Activated CD8-positive, alpha-beta T cell treated with anti-CD3 and anti-CD28 coated beads for 36 hours (primary cell): ENCODE measurements at regions not wholly inside any gene's neighbourhood (a gene's known extent, or its start where the extent isn't known, plus 50 kb on each side); places are given as distances from the start of the nearest gene placed in this dataset.

ENCODE experiments used
- ATAC-seq: fragments of 200-7000 bp; cut with Tn5 transposase; one replicate; pipeline ENCODE4 v1.10.0; 2021; ENCODE audit warnings: mild to moderate bottlenecking, moderate library complexity
- CTCF ChIA-PET: fragments of 350-600 bp; sonication (Branson Sonifier 250); formaldehyde crosslinking; loops from one replicate; lab custom pipeline; 2021; ENCODE audit warnings: antibody characterized with exemption; lab: Charles Lee
- POLR2A ChIA-PET: fragments of 350-600 bp; sonication (Branson Sonifier 250); formaldehyde crosslinking; loops from one replicate; lab custom pipeline; 2021; ENCODE audit warnings: antibody characterized with exemption; lab: Charles Lee
- DNase-seq: peaks from one replicate; pipeline ENCODE4 v3.0.0-alpha.2; 2020
- H3K27ac Mint-ChIP-seq: one replicate; pipeline ENCODE4 v1.8.0; 2021; ENCODE audit warnings: mild to moderate bottlenecking, mixed read lengths
- H3K27me3 Mint-ChIP-seq: one replicate; pipeline ENCODE4 v1.8.0; 2021; ENCODE audit warnings: mixed read lengths
- H3K36me3 Mint-ChIP-seq: one replicate; pipeline ENCODE4 v1.8.0; 2021; ENCODE audit warnings: low read depth, mixed read lengths
- H3K4me1 Mint-ChIP-seq: one replicate; pipeline ENCODE4 v1.8.0; 2021; ENCODE audit warnings: low read depth, mixed read lengths
- H3K4me3 Mint-ChIP-seq: one replicate; pipeline ENCODE4 v1.8.0; 2021; ENCODE audit warnings: mild to moderate bottlenecking, moderate library complexity, mixed read lengths
- H3K9me3 Mint-ChIP-seq: one replicate; pipeline ENCODE4 v1.8.0; 2021; ENCODE audit warnings: mixed read lengths
- CTCF ChIP-seq: fragments of 200-600 bp; IDR thresholded peaks from one replicate; pipeline ENCODE4 v1.8.0; 2022; ENCODE audit warnings: antibody characterized with exemption, mild to moderate bottlenecking
- intact Hi-C: fragments of 100-400 bp; cut with micrococcal nuclease; formaldehyde crosslinking; loops from one replicate; pipeline ENCODE4 v1.10.0; 2022

GRCh38 chr9:16309082-16309468, 561.4 kb downstream of the BNC2 start:
- intact Hi-C loops, result no loop called here
- no peak for DNase-seq
- H3K4me3 Mint-ChIP-seq, result no peak overlapping the region
- no peaks in the 10 kb centered on the region for H3K9me3 Mint-ChIP-seq
- ATAC-seq, result no peak
- no peaks in the 10 kb centered on the region for H3K36me3 Mint-ChIP-seq
- no peaks in the 10 kb centered on the region for H3K4me1 Mint-ChIP-seq
- ChIA-PET POLR2A (no interaction called here), CTCF (no interaction called here)
- H3K27me3 Mint-ChIP-seq, result peaks cover 2% of the 10 kb centered on the region
- H3K27ac Mint-ChIP-seq, result no peak overlapping the region
- no peak for TF ChIP-seq CTCF

- DNase-seq, result no peak
- ChIA-PET CTCF (no interaction called here), POLR2A (interaction anchor here (0.6 kb wide), 1 partner anchor 691 kb away, joined by 3 read pairs; no protein-coding TSS in a partner anchor)
- Mint-ChIP-seq H3K4me3 (no peak overlapping the region), H3K36me3 (no peaks in the 10 kb centered on the region), H3K27me3 (peaks cover 2% of the 10 kb centered on the region), H3K27ac (no peak overlapping the region), H3K9me3 (no peaks in the 10 kb centered on the region), H3K4me1 (no peaks in the 10 kb centered on the region)
- intact Hi-C loops, result no loop called here
- no peak for ATAC-seq
- TF ChIP-seq CTCF, result no peak
Measured at GRCh38 chr9:16309469-16310271, 560.8 kb downstream of the BNC2 start.

- H3K4me1 Mint-ChIP-seq, result no peaks in the 10 kb centered on the region
- ATAC-seq (no peak), DNase-seq (no peak)
Measured at GRCh38 chr9:16310278-16311110, 560.0 kb downstream of the BNC2 start.

GRCh38 chr9:16312116-16312515, 558.4 kb downstream of the BNC2 start:
- H3K9me3 Mint-ChIP-seq, result no peaks in the 10 kb centered on the region
- H3K4me1 Mint-ChIP-seq, result no peaks in the 10 kb centered on the region
- H3K36me3 Mint-ChIP-seq, result no peaks in the 10 kb centered on the region
- no peak overlapping the region for H3K27ac Mint-ChIP-seq
- no peak overlapping the region for H3K4me3 Mint-ChIP-seq
- intact Hi-C loops, result no loop called here
- TF ChIP-seq CTCF, result no peak
- ChIA-PET POLR2A (no interaction called here), CTCF (no interaction called here)
- DNase-seq (no peak), ATAC-seq (no peak)
- H3K27me3 Mint-ChIP-seq, result no peaks in the 10 kb centered on the region

More at GRCh38 chr9:16310278-16311110, 560.0 kb downstream of the BNC2 start:
- intact Hi-C loops, result no loop called here
- H3K36me3 Mint-ChIP-seq, result no peaks in the 10 kb centered on the region
- H3K27ac Mint-ChIP-seq, result no peak overlapping the region
- no peak overlapping the region for H3K4me3 Mint-ChIP-seq
- CTCF ChIA-PET, result no interaction called here
- H3K27me3 Mint-ChIP-seq, result no peaks in the 10 kb centered on the region
- POLR2A ChIA-PET, result interaction anchor here (0.6 kb wide), 1 partner anchor 690 kb away, joined by 3 read pairs; no protein-coding TSS in a partner anchor
- H3K9me3 Mint-ChIP-seq, result no peaks in the 10 kb centered on the region
- TF ChIP-seq CTCF, result no peak
